H1 (cell line): ENCODE measurements at regions not wholly inside any gene's neighbourhood (a gene's known extent, or its start where the extent isn't known, plus 50 kb on each side); places are given as distances from the start of the nearest gene placed in this dataset.

Experiments used
- BACH1 ChIP-seq: IDR thresholded peaks from 2 replicates; pipeline ENCODE4 v1.6.1; 2012; ENCODE audit warnings: low read length, improper control_type of control experiment
- EGR1 ChIP-seq: IDR thresholded peaks from 2 replicates; pipeline ENCODE4 v1.6.1; 2011; ENCODE audit warnings: low read depth, low read length, borderline replicate concordance
- EZH2 ChIP-seq: fragments of 200-600 bp; sonication (generic); IDR thresholded peaks from 2 replicates; pipeline ENCODE4 v1.7.1; 2012; ENCODE audit warnings: low read depth, mild to moderate bottlenecking, moderate library complexity, low read length, inconsistent platforms; ENCODE audit not compliant: severe bottlenecking
- GABPA ChIP-seq: IDR thresholded peaks from 2 replicates; pipeline ENCODE4 v1.6.1; 2011; ENCODE audit warnings: mild to moderate bottlenecking, low read length, moderate library complexity, borderline replicate concordance; ENCODE audit not compliant: insufficient read depth
- JUND ChIP-seq: IDR thresholded peaks from 2 replicates; pipeline ENCODE4 v1.6.1; 2011; ENCODE audit warnings: mild to moderate bottlenecking, improper control_type of control experiment, low read length
- KDM5A ChIP-seq: fragments of 200-600 bp; IDR thresholded peaks from 2 replicates; pipeline ENCODE4 v1.7.1; 2012; ENCODE audit warnings: mild to moderate bottlenecking, low read length, inconsistent platforms, mixed read lengths
- RBBP5 ChIP-seq: IDR thresholded peaks from 2 replicates; pipeline ENCODE4 v1.7.1; 2012; ENCODE audit warnings: low read depth, mild to moderate bottlenecking, inconsistent platforms, low read length, moderate library complexity, borderline replicate concordance
- SRF ChIP-seq: IDR thresholded peaks from 2 replicates; pipeline ENCODE4 v1.6.1; 2011; ENCODE audit warnings: mild to moderate bottlenecking, low read depth, low read length, moderate library complexity
- TF ChIP-seq, protein P1 (sequence below): fragments of 300-600 bp; sonication (generic); IDR thresholded peaks from 2 replicates; pipeline ENCODE4 v1.7.1; 2012; ENCODE audit warnings: low read length, moderate library complexity, mild to moderate bottlenecking, inconsistent platforms; ENCODE audit not compliant: insufficient replicate concordance
- TF ChIP-seq, protein P2 (sequence below), 3 experiments: IDR thresholded peaks; 1 replicate in 2 of 3; 2 replicates in 1 of 3; pipeline versions ENCODE4 v1.5.1 to v1.6.1; 2011; ENCODE audit warnings: low read length in 3 of 3, mild to moderate bottlenecking in 3 of 3, inconsistent platforms in 2 of 3, low read depth in 1 of 3, moderate library complexity in 1 of 3; ENCODE audit not compliant: insufficient read depth in 1 of 3; ENCODE audit errors: control extremely low read depth in 1 of 3

DNA sequence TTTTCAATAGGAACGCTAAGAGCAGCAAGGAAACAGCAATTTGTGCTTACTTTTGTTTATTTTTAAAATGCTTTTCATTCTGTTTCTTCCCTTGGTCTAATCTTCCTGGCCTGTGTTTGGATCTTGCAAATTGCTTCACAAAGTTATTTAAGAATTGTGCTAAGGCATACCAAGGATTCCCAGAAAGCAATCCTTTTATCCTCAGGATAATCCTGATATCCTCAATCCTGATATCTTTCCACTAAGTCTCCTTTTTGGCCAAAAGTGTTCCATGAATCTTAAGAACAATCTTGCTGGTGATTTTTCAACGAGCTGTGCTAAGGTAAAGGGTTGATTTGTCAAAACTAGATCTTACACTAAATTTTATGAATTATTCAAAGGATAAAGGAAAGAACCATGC, 1577.9 kb downstream of the PLA2G4A start (continued):
- TF ChIP-seq, protein P1, sequence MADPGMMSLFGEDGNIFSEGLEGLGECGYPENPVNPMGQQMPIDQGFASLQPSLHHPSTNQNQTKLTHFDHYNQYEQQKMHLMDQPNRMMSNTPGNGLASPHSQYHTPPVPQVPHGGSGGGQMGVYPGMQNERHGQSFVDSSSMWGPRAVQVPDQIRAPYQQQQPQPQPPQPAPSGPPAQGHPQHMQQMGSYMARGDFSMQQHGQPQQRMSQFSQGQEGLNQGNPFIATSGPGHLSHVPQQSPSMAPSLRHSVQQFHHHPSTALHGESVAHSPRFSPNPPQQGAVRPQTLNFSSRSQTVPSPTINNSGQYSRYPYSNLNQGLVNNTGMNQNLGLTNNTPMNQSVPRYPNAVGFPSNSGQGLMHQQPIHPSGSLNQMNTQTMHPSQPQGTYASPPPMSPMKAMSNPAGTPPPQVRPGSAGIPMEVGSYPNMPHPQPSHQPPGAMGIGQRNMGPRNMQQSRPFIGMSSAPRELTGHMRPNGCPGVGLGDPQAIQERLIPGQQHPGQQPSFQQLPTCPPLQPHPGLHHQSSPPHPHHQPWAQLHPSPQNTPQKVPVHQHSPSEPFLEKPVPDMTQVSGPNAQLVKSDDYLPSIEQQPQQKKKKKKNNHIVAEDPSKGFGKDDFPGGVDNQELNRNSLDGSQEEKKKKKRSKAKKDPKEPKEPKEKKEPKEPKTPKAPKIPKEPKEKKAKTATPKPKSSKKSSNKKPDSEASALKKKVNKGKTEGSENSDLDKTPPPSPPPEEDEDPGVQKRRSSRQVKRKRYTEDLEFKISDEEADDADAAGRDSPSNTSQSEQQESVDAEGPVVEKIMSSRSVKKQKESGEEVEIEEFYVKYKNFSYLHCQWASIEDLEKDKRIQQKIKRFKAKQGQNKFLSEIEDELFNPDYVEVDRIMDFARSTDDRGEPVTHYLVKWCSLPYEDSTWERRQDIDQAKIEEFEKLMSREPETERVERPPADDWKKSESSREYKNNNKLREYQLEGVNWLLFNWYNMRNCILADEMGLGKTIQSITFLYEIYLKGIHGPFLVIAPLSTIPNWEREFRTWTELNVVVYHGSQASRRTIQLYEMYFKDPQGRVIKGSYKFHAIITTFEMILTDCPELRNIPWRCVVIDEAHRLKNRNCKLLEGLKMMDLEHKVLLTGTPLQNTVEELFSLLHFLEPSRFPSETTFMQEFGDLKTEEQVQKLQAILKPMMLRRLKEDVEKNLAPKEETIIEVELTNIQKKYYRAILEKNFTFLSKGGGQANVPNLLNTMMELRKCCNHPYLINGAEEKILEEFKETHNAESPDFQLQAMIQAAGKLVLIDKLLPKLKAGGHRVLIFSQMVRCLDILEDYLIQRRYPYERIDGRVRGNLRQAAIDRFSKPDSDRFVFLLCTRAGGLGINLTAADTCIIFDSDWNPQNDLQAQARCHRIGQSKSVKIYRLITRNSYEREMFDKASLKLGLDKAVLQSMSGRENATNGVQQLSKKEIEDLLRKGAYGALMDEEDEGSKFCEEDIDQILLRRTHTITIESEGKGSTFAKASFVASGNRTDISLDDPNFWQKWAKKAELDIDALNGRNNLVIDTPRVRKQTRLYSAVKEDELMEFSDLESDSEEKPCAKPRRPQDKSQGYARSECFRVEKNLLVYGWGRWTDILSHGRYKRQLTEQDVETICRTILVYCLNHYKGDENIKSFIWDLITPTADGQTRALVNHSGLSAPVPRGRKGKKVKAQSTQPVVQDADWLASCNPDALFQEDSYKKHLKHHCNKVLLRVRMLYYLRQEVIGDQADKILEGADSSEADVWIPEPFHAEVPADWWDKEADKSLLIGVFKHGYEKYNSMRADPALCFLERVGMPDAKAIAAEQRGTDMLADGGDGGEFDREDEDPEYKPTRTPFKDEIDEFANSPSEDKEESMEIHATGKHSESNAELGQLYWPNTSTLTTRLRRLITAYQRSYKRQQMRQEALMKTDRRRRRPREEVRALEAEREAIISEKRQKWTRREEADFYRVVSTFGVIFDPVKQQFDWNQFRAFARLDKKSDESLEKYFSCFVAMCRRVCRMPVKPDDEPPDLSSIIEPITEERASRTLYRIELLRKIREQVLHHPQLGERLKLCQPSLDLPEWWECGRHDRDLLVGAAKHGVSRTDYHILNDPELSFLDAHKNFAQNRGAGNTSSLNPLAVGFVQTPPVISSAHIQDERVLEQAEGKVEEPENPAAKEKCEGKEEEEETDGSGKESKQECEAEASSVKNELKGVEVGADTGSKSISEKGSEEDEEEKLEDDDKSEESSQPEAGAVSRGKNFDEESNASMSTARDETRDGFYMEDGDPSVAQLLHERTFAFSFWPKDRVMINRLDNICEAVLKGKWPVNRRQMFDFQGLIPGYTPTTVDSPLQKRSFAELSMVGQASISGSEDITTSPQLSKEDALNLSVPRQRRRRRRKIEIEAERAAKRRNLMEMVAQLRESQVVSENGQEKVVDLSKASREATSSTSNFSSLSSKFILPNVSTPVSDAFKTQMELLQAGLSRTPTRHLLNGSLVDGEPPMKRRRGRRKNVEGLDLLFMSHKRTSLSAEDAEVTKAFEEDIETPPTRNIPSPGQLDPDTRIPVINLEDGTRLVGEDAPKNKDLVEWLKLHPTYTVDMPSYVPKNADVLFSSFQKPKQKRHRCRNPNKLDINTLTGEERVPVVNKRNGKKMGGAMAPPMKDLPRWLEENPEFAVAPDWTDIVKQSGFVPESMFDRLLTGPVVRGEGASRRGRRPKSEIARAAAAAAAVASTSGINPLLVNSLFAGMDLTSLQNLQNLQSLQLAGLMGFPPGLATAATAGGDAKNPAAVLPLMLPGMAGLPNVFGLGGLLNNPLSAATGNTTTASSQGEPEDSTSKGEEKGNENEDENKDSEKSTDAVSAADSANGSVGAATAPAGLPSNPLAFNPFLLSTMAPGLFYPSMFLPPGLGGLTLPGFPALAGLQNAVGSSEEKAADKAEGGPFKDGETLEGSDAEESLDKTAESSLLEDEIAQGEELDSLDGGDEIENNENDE, result no peak
- TF ChIP-seq EZH2 (no peak), GABPA (no peak), BACH1 (no peak), SRF (no peak), KDM5A (no peak), EGR1 (no peak), RBBP5 (no peak), JUND (no peak)
- TF ChIP-seq, protein P2, sequence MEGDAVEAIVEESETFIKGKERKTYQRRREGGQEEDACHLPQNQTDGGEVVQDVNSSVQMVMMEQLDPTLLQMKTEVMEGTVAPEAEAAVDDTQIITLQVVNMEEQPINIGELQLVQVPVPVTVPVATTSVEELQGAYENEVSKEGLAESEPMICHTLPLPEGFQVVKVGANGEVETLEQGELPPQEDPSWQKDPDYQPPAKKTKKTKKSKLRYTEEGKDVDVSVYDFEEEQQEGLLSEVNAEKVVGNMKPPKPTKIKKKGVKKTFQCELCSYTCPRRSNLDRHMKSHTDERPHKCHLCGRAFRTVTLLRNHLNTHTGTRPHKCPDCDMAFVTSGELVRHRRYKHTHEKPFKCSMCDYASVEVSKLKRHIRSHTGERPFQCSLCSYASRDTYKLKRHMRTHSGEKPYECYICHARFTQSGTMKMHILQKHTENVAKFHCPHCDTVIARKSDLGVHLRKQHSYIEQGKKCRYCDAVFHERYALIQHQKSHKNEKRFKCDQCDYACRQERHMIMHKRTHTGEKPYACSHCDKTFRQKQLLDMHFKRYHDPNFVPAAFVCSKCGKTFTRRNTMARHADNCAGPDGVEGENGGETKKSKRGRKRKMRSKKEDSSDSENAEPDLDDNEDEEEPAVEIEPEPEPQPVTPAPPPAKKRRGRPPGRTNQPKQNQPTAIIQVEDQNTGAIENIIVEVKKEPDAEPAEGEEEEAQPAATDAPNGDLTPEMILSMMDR (IDR thresholded peaks at IDR 0.05; ENCODE audit: control extremely low read depth in 1 of 3, insufficient read depth in 1 of 3, low read depth in 1 of 3, low read length in 3 of 3), result no peak
